Medulla oblongata (tissue), 1 donor: ENCODE measurements at regions not wholly inside any gene's neighbourhood (a gene's known extent, or its start where the extent isn't known, plus 50 kb on each side); places are given as distances from the start of the nearest gene placed in this dataset.

Experiments used
- DNase-seq: peaks from one replicate; pipeline ENCODE4 v3.0.0-alpha.2; 2015; ENCODE audit errors: extremely low spot score

DNA sequence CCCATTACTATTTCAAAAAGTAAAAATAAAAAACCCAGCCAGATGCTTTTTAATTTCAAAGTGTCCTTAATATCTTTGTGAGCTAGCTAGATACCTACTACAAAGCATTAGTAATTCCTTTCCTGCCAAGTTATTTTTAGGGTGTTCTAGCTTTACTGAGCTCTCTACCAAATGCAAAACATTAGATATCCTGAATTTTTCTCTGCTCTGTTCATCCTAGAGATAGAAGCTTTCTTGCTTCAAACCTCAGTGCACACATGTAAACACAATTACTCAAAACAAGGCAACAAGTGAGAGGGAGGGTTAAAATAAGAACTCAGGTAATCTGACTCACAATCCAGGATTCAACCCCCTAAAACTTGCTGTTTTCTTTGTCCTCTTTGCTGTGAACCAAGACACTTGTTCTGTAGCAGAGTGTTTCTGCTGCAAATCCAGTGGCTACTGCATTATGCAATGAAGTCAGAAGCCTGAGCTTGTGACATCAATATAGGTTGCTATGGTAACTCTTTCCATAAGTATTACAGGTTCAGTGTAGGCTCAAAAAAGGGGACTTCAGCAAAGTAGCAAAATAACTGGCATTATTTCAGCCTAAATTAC lies 72.6 kb upstream of the STXBP5 start:
- peak; percentile 5 for DNase-seq

DNA sequence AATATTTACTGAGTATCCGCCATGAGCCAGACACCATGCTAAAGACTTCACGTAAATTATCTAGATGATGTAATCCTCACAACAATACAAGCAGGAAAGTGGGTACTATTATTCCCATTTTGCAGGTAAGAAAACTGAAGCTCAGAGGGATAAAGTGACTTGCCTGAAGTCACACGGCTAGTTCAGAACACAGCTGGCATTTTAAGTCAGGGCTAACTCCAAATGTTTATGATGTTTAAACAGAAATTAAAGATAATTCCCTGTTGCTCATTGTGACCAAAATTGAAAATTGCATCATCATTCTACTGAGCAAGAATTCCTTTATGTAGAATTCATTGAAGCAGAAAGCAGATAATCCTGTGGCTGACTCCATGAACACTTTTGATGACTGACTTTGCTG lies 71.3 kb upstream of the STXBP5 start:
- no peak for DNase-seq

DNA sequence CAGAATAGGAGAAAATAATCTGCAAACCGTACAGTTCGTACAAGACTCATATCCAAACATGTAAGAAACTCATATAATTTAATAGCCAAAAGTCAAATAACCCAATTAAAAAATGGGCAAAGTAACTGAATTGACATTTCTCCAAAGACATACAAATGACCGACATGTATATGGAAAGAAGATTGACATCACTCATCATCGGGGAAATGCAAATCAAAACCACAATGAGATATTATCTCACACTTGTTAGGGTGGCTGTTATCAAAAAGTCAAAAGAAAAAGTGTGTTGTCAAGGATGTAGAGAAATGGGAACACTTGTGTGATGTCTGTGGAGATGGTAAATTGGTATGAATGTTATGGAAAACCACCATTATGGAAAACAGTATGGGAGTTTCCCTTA lies 70.5 kb upstream of the STXBP5 start:
- DNase-seq = no peak

DNA sequence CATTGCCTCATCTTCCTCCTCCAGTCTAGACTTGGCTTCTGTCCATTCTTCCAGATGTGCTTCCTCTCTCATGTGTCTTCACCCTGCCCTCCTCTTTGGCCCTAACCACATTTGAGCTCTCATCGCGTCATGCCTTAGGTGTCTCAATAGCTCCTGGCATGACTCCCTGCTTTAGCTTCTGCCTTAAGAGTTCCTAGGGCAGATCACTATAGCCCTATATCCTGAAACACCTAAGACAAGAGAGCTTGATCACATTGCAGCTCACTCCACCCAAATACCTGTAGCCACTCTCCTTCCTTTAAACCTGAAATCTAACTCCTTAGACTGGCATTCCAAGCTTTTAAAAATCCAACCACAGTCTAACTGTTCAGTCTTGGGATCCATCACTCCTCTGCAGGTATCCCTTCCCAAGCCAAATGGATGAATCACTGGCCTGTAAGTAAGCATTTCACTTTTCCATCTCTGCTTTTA lies 69.0 kb upstream of the STXBP5 start:
- DNase-seq = no peak

DNA sequence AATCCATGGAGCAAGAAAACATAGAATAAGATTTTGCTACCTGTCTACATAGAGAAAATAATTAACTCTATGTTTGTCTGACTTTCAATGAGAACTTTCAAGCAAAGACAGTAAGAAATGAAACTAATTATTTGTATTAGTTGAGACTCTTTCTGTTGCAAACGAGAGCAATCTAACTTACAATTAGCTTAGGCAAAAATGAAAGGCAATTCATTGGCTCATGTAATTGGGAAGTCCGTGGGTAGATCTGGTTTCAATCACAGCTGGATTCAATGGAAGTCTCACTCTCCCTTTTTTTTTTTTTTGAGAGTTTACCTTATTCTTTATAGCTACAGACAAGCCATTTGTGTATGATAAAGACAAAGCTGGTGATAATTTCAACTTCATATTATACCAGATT lies 68.2 kb upstream of the STXBP5 start:
- no peak for DNase-seq

DNA sequence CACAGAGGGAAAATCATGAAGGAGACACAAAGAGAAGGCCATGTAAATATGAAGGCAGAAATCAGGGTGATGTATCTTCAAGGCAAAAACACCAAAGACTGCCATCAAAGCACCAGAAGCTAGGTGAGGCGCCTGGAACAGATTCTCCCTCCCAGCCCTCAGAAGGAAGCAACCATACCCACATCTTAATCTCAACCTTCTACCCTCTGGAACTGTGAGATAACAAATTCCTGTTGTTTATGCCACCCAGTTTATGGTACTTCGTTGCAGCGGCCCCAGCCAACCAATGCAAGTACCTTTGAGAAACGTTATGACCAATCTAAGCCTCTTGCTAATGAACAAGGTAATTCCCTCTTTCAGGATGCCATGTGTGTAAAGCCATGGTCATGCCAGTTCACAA lies 66.2 kb upstream of the STXBP5 start:
- DNase-seq = no peak

DNA sequence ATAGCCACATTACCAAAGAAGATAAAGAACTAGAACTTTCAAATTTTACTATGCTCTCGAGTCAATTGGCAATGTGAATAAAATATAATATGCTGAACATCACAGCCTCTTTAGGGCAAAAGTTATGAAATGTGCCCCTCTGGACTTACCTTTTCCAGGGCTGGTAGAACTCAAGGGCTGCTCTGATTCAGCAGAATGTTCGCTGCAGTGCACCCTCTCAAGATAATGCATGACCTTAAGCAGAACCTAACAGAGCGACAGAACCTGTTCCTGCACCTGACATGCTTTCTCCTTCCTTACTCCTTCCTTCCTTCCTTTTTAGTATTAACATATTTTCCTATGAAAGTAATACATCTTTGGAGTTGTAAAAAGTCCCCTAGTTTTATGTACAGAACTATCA lies 65.4 kb upstream of the STXBP5 start:
- no peak for DNase-seq

DNA sequence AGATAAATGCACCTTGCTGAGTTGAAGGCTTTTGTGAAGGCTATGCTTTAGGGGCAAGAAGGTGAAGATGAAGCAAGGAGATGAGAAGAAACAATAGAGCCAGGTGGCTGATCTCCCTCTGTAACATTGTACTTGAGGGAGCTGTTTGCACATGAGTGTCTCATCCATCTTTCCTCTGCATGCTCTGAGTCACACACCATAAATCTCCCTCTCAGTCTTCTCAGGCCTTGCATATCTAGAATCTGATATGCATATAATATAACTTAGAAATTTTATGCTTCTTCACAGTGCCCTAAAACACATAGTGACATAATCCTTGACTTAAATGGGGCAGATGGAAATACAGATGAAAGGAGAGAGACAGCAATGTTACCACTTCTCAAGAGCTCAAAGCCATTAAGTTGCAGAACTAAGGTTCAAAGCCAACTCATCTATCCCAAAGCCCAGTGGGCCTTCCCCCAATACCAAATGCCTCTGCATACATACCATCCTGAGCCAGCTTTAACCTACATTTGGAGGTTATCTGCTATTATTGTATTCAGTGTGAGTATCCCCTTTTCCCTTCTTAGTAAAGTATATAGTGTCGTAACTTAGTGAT lies 62.4 kb upstream of the STXBP5 start:
- no peak for DNase-seq

DNA sequence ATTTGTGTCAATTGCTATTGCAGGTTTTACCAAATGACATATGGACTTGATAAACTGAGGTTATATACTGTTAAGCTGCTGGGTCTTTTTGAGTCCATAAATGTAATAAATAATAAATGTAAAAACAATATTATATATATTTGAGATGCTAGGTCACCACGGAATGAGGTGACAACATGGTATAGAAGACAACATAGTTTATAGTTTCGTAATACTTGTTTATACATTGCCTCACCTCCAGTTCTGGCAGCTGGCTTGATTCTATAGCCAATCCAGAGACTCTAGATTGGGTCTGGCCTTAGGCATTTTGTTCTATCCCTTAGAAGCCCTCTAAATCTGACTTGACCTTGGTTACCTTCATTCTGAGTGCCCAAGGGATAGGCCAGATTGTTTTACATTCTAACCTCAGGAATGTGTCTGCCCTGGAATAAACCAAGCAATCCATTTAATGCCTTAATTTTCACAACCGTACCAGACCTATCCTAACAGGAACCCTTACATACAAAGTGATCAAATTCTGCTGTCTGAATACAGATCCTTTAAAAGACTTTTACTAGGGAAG lies 61.5 kb upstream of the STXBP5 start:
- DNase-seq = no peak

DNA sequence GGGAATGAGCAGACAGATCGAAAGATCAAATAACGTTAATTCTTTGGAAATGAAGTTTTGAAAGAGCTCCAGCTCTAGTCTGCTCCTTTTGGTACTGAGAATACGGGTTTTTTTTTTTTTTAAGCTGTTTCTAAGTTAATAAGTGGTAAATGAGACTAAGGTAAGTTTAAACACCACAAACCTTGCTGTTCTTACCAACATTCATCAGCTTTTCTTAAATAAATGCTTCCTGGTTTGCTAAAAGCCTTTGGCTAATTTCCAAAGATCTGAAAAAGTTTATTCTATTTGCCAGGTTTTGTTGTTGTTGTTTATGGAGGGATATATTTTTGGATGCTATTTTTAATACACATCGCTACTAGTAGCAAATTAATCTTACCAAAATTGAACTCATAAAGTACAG lies 55.1 kb upstream of the STXBP5 start:
- no peak for DNase-seq

DNA sequence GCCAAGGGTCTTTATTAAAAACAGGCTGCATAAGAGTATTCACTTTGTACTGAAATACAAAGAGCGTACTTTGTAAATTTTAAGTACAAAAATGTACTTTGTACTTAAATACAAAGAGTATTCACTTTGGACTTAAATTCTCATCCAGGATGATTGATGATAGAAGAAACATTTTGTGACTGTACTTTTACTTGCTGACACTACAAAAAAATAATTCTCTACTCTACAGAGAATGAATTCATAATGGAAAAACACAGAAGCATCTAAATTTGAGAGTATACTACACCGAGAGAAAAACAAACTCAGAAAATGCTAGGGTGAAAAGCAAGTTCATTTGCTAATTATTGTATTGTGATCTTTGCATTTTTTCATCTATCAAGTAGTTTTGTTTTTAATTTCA lies 54.4 kb upstream of the STXBP5 start:
- no peak for DNase-seq

DNA sequence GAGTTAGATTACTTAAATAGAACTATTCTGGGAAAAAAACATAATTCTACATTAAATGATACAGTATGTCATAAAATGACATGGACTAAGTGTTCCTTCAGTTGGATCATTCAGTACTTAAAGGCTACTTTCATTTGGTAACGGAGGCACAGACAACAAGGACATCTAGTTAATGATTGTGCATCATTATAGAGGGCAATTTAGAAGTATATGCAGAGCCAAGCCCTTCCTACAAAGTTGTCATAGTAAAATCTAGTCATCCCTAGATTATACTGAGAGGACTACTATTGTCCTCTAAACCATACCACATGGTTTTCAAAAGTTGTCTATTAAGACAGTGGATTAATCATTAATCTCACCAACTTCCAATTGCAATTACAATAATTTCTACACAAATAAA lies 53.9 kb upstream of the STXBP5 start:
- no peak for DNase-seq
